Left lung (tissue), 4 donors: ENCODE measurements at regions not wholly inside any gene's neighbourhood (a gene's known extent, or its start where the extent isn't known, plus 50 kb on each side); places are given as distances from the start of the nearest gene placed in this dataset.

Experiments
- ATAC-seq: fragments of 200-7000 bp; cut with Tn5 transposase; one replicate; pipeline ENCODE4 v1.9.1; 2020; ENCODE audit warnings: moderate library complexity
- DNase-seq, 4 donors: peaks; one replicate each; pipeline ENCODE4 v3.0.0-alpha.2; 2013 to 2020
- H3K27ac ChIP-seq, 2 donors: fragments of 200-600 bp; sonication (generic) in 1 of 2; one replicate each; pipeline versions ENCODE4 v1.5.0 to v1.8.0; 2020 to 2021
- H3K27me3 ChIP-seq, 2 donors: fragments of 200-600 bp; sonication (generic) in 1 of 2; one replicate each; pipeline versions ENCODE4 v1.5.0 to v1.8.0; 2020 to 2021
- H3K36me3 ChIP-seq, 2 donors: fragments of 200-600 bp; sonication (generic) in 1 of 2; one replicate each; pipeline versions ENCODE4 v1.5.0 to v1.8.0; 2020 to 2021
- H3K4me1 ChIP-seq, 2 donors: fragments of 200-600 bp; one replicate each; pipeline ENCODE4 v1.8.0; 2021
- H3K4me3 ChIP-seq, 2 donors: fragments of 200-600 bp; sonication (generic) in 1 of 2; one replicate each; pipeline versions ENCODE4 v1.5.0 to v1.8.0; 2020 to 2021; ENCODE audit warnings: mild to moderate bottlenecking in 1 of 2
- H3K9me3 ChIP-seq, 2 donors: fragments of 200-600 bp; sonication (generic) in 1 of 2; one replicate each; pipeline versions ENCODE4 v1.5.0 to v1.8.0; 2020 to 2021
- CTCF ChIP-seq, 2 donors: fragments of 200-600 bp; sonication (generic) in 1 of 2; IDR thresholded peaks; one replicate each; pipeline versions ENCODE4 v1.5.0 to v1.8.0; 2021; ENCODE audit warnings: antibody characterized with exemption in 2 of 2
- intact Hi-C, 2 donors: fragments of 100-400 bp; cut with DNase I; formaldehyde crosslinking; loops; one replicate each; pipeline versions ENCODE4 v1.11.2 to v1.14.2; 2022
- donor health status: DM: no; HTN: yes; CAD: no.
- donor health status: DM: no; HTN: no; CAD: no.

- Histone ChIP-seq H3K4me1 (no peaks in the 10 kb centered on the region), H3K4me3 (no peak overlapping the region), H3K27me3 (peaks cover 0 to 15% of the 10 kb centered on the region in 2 donors), H3K36me3 (no peaks in the 10 kb centered on the region), H3K27ac (no peak overlapping the region), H3K9me3 (no peaks in the 10 kb centered on the region)
- intact Hi-C loops = no loop called here
- ATAC-seq (no peak), DNase-seq (peak in 1 of 4 donors; percentile 72)
- no peak for TF ChIP-seq CTCF (IDR thresholded peaks at IDR 0.05)
Measured at GRCh38 chr11:71364806-71365205, 83.4 kb downstream of the DHCR7 start.

GRCh38 chr11:71364176-71364671 is 84.0 kb downstream of the DHCR7 start:
- intact Hi-C loops = no loop called here
- TF ChIP-seq CTCF (IDR thresholded peaks at IDR 0.05) = no peak
- Histone ChIP-seq H3K36me3 (no peaks in the 10 kb centered on the region), H3K27me3 (peaks cover 0 to 15% of the 10 kb centered on the region in 2 donors), H3K4me1 (no peaks in the 10 kb centered on the region), H3K27ac (no peak overlapping the region), H3K4me3 (no peak overlapping the region), H3K9me3 (no peaks in the 10 kb centered on the region)
- ATAC-seq (no peak), DNase-seq (no peak)

DNA sequence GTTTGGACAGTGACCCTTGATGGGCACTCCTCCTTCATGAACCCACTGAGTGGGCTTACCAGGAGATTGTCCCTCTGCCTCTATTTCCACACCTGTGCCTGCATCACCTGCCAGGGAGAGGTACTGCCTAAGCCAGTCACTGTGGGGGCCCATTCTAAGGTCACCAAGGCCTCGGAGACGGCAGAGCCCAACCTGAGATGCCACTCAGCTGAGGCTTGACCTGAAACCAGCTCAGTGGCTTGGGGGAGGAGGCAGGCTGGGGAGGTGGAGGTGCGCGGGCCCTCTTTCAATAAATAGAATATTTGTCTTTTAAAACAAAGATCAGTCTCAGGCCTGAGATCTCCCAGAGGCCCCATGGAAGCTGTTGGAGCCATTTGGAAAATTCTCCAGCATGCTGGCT is 84.5 kb downstream of the DHCR7 start:
- TF ChIP-seq CTCF (IDR thresholded peaks at IDR 0.05) = no peak
- H3K9me3 ChIP-seq = no peaks in the 10 kb centered on the region
- ATAC-seq = no peak

GRCh38 chr11:71358963-71359567 is 89.1 kb downstream of the DHCR7 start:
- Histone ChIP-seq H3K4me3 (no peak overlapping the region), H3K36me3 (no peaks in the 10 kb centered on the region), H3K27me3 (peaks cover 0 to 12% of the 10 kb centered on the region in 2 donors), H3K4me1 (no peaks in the 10 kb centered on the region), H3K27ac (no peak overlapping the region), H3K9me3 (no peaks in the 10 kb centered on the region)
- no peak for TF ChIP-seq CTCF (IDR thresholded peaks at IDR 0.05)
- intact Hi-C loops = no loop called here
- DNase-seq = no peak
- no peak for ATAC-seq

More for the DNA sequence above, 84.5 kb downstream of the DHCR7 start:
- Histone ChIP-seq H3K27me3 (peaks cover 0 to 10% of the 10 kb centered on the region in 2 donors), H3K4me3 (no peak overlapping the region), H3K27ac (no peak overlapping the region), H3K36me3 (no peaks in the 10 kb centered on the region), H3K4me1 (no peaks in the 10 kb centered on the region)
- intact Hi-C loops = no loop called here
- DNase-seq = no peak

DNA sequence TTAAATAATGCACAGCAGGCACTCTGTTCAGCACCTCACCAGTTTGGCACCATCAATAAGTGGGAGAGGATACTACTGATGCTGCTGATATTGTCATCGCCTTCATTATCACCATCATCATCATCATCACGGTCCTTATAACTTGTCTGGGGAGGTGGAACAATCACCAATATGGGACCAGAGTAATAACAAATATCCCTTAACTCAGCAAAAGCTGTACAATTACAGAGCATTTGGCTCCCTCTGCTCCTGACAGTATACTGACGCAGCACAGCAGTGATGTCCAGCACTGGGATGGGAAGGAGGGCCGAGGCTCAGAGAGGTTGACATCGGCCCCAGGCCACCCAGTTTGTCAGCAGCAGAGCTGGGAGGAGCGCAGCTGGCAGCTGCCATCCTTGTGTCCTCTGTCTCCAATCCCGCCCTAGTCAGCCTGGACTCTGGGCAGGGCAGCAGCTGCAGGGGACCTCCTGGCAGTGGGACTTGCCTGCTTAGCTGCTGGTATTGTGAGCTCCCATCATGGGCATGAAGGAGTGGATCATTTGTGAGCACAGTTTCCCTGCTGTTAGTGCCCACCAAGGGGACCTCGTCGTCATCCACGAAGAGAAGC is 90.0 kb downstream of the DHCR7 start:
- no peak for ATAC-seq
- intact Hi-C loops = no loop called here
- H3K27me3 ChIP-seq = peaks cover 0 to 12% of the 10 kb centered on the region in 2 donors

More for the DNA sequence above, 90.0 kb downstream of the DHCR7 start:
- no peaks in the 10 kb centered on the region for H3K36me3 ChIP-seq
- no peak for TF ChIP-seq CTCF (IDR thresholded peaks at IDR 0.05)
- DNase-seq = no peak
- no peaks in the 10 kb centered on the region for H3K9me3 ChIP-seq
- no peak overlapping the region for H3K27ac ChIP-seq
- H3K4me1 ChIP-seq = no peaks in the 10 kb centered on the region
- no peak overlapping the region for H3K4me3 ChIP-seq
